H1 (cell line): ENCODE measurements at regions not wholly inside any gene's neighbourhood (a gene's known extent, or its start where the extent isn't known, plus 50 kb on each side); places are given as distances from the start of the nearest gene placed in this dataset.

Experiments
- CTCF ChIA-PET: fragments of 300-600 bp; sonication (Branson Sonifier 250); formaldehyde crosslinking; loops from one replicate; lab custom pipeline; 2021; ENCODE audit not compliant: partially characterized antibody; lab: Charles Lee
- POLR2A ChIA-PET: fragments of 300-600 bp; sonication (Branson Sonifier 250); formaldehyde crosslinking; loops from one replicate; lab custom pipeline; 2021; ENCODE audit warnings: inconsistent platforms; ENCODE audit not compliant: partially characterized antibody; lab: Charles Lee
- DNase-seq, 2 experiments: peaks; one replicate each; pipeline versions ENCODE4 v3.0.0 to v3.0.0-alpha.2; 2010 to 2022; ENCODE audit warnings: low spot score in 2 of 2, low read depth in 1 of 2, mixed read lengths in 1 of 2
- FAIRE-seq: peaks from 2 replicates; lab custom pipeline; 2011; peaks lifted over from hg19 to GRCh38; lab: Jason Lieb, UNC
- H2AFZ ChIP-seq: 2 replicates; pipeline ENCODE4 v1.8.1; 2012; ENCODE audit warnings: low read length, inconsistent platforms
- H2AK5ac ChIP-seq: 2 replicates; pipeline ENCODE4 v1.6.1; 2013; ENCODE audit warnings: low read depth, low read length
- H2BK120ac ChIP-seq: replicated peaks from 2 replicates; pipeline ENCODE3; 2013; ENCODE audit warnings: low read depth, low read length, inconsistent platforms
- H2BK12ac ChIP-seq: 2 replicates; pipeline ENCODE4 v1.6.1; 2013; ENCODE audit warnings: low read depth, low read length
- H2BK15ac ChIP-seq: 2 replicates; pipeline ENCODE4 v1.6.1; 2013; ENCODE audit warnings: low read length
- H2BK20ac ChIP-seq: 2 replicates; pipeline ENCODE4 v1.6.1; 2013; ENCODE audit warnings: low read length
- H2BK5ac ChIP-seq: 2 replicates; pipeline ENCODE4 v1.6.1; 2013; ENCODE audit warnings: low read depth, low read length
- H3K14ac ChIP-seq: 2 replicates; pipeline ENCODE4 v1.6.1; 2013; ENCODE audit warnings: inconsistent platforms; ENCODE audit not compliant: insufficient read length
- H3K18ac ChIP-seq: 2 replicates; pipeline ENCODE4 v1.6.1; 2013; ENCODE audit warnings: low read length; ENCODE audit errors: extremely low read depth
- H3K23ac ChIP-seq: 2 replicates; pipeline ENCODE4 v1.6.1; 2013; ENCODE audit warnings: inconsistent platforms; ENCODE audit not compliant: insufficient read length
- H3K23me2 ChIP-seq: 2 replicates; pipeline ENCODE4 v1.6.1; 2013; ENCODE audit warnings: low read depth, low read length
- H3K27ac ChIP-seq: 2 replicates; pipeline ENCODE4 v1.6.1; 2011; ENCODE audit warnings: low read depth, low read length, inconsistent platforms
- H3K27me3 ChIP-seq, 4 experiments: replicated peaks in 1 of 4; 1 replicate in 1 of 4; 2 replicates in 3 of 4; pipeline versions ENCODE4 v1.6.1 to v1.8.1; 2011 to 2013; ENCODE audit warnings: low read length in 3 of 4, mild to moderate bottlenecking in 3 of 4, inconsistent platforms in 2 of 4, mixed read lengths in 2 of 4, moderate library complexity in 1 of 4; ENCODE audit not compliant: control insufficient read depth in 3 of 4, insufficient read depth in 3 of 4; ENCODE audit errors: extremely low read depth in 1 of 4
- H3K36me3 ChIP-seq, 4 experiments: 2 replicates each; pipeline versions ENCODE4 v1.6.1 to v1.8.1; 2011 to 2013; ENCODE audit warnings: mild to moderate bottlenecking in 4 of 4, low read length in 3 of 4, moderate library complexity in 2 of 4, control low read depth in 1 of 4, inconsistent platforms in 1 of 4; ENCODE audit not compliant: insufficient read depth in 4 of 4, control insufficient read depth in 2 of 4
- H3K4ac ChIP-seq: replicated peaks from 2 replicates; pipeline ENCODE3; 2013; ENCODE audit warnings: low read length, low read depth, mixed read lengths, inconsistent platforms; ENCODE audit not compliant: insufficient read length
- H3K4me1 ChIP-seq, 4 experiments: replicated peaks in 1 of 4; 1 replicate in 1 of 4; 2 replicates in 3 of 4; pipeline versions ENCODE4 v1.6.1 to v1.8.1; 2011 to 2013; ENCODE audit warnings: low read length in 3 of 4, inconsistent platforms in 2 of 4, mixed read lengths in 1 of 4; ENCODE audit not compliant: insufficient read depth in 4 of 4, control insufficient read depth in 3 of 4
- H3K4me2 ChIP-seq, 2 experiments: 2 replicates each; pipeline versions ENCODE4 v1.6.1 to v1.8.1; 2011 to 2013; ENCODE audit warnings: low read depth in 2 of 2, low read length in 2 of 2, control low read depth in 1 of 2, inconsistent platforms in 1 of 2, mild to moderate bottlenecking in 1 of 2; ENCODE audit not compliant: insufficient read depth in 1 of 2
- H3K4me3 ChIP-seq, 4 experiments: fragments of 200-600, 300-600 bp in 1 of 4; sonication (generic), shearing (Covaris generic), sonication (Bioruptor Twin) in 1 of 4; 2 replicates each; pipeline versions ENCODE4 v1.5.1 to v1.8.1; 2011 to 2016; ENCODE audit warnings: low read length in 4 of 4, low read depth in 3 of 4, control low read depth in 2 of 4, inconsistent platforms in 2 of 4, mild to moderate bottlenecking in 2 of 4, mixed read lengths in 1 of 4, moderate library complexity in 1 of 4; ENCODE audit not compliant: insufficient read depth in 2 of 4; ENCODE audit errors: extremely low read depth in 1 of 4
- H3K56ac ChIP-seq: replicated peaks from 2 replicates; pipeline ENCODE3; 2013; ENCODE audit warnings: low read depth, mild to moderate bottlenecking, mixed read lengths, low read length, inconsistent platforms; ENCODE audit not compliant: insufficient read length
- H3K79me1 ChIP-seq: 2 replicates; pipeline ENCODE4 v1.6.1; 2013; ENCODE audit warnings: low read depth, low read length, control low read depth
- H3K79me2 ChIP-seq, 2 experiments: 2 replicates each; pipeline versions ENCODE4 v1.6.1 to v1.8.1; 2012 to 2013; ENCODE audit warnings: low read length in 2 of 2, mild to moderate bottlenecking in 2 of 2, inconsistent platforms in 1 of 2; ENCODE audit not compliant: insufficient read depth in 2 of 2, control insufficient read depth in 1 of 2
- H3K9ac ChIP-seq, 4 experiments: replicated peaks in 1 of 4; 1 replicate in 1 of 4; 2 replicates in 3 of 4; pipeline versions ENCODE4 v1.6.1 to v1.8.1; 2011 to 2013; ENCODE audit warnings: low read depth in 3 of 4, low read length in 3 of 4, control low read depth in 2 of 4, mild to moderate bottlenecking in 2 of 4, moderate library complexity in 2 of 4, inconsistent platforms in 1 of 4; ENCODE audit errors: extremely low read depth in 1 of 4
- H3K9me3 ChIP-seq, 2 experiments: 2 replicates each; pipeline versions ENCODE4 v1.6.1 to v1.8.1; 2012 to 2013; ENCODE audit warnings: mild to moderate bottlenecking in 2 of 2, moderate library complexity in 2 of 2, control low read depth in 1 of 2, inconsistent platforms in 1 of 2, low read depth in 1 of 2, low read length in 1 of 2, mixed read lengths in 1 of 2; ENCODE audit not compliant: insufficient read depth in 2 of 2
- H4K20me1 ChIP-seq, 2 experiments: replicated peaks in 1 of 2; 2 replicates each; pipeline versions ENCODE3 to v1.8.1; 2011 to 2013; ENCODE audit warnings: inconsistent platforms in 2 of 2, low read length in 2 of 2, mild to moderate bottlenecking in 1 of 2; ENCODE audit not compliant: insufficient read depth in 2 of 2, control insufficient read depth in 1 of 2
- H4K5ac ChIP-seq: 2 replicates; pipeline ENCODE4 v1.6.1; 2013; ENCODE audit warnings: low read length, low read depth, mixed read lengths, inconsistent platforms; ENCODE audit not compliant: insufficient read length
- H4K8ac ChIP-seq: 2 replicates; pipeline ENCODE4 v1.8.0; 2013; ENCODE audit warnings: mild to moderate bottlenecking, moderate library complexity, low read length, inconsistent platforms; ENCODE audit not compliant: insufficient read depth; ENCODE audit errors: extremely low read depth
- H4K91ac ChIP-seq: replicated peaks from 2 replicates; pipeline ENCODE3; 2013; ENCODE audit warnings: low read length, mixed read lengths, inconsistent platforms; ENCODE audit not compliant: insufficient read length
- CHD1 ChIP-seq: IDR thresholded peaks from 2 replicates; pipeline ENCODE4 v1.6.1; 2012; ENCODE audit warnings: low read depth, low read length, improper control_type of control experiment
- CHD2 ChIP-seq: IDR thresholded peaks from 2 replicates; pipeline ENCODE4 v1.6.1; 2012; ENCODE audit warnings: low read length, improper control_type of control experiment
- EGR1 ChIP-seq: IDR thresholded peaks from 2 replicates; pipeline ENCODE4 v1.6.1; 2011; ENCODE audit warnings: low read depth, low read length, borderline replicate concordance
- HDAC6 ChIP-seq: IDR thresholded peaks from one replicate; pipeline ENCODE4 v1.7.1; 2012; ENCODE audit warnings: low read depth, mild to moderate bottlenecking, inconsistent platforms, low read length, moderate library complexity
- JUN ChIP-seq: IDR thresholded peaks from 2 replicates; pipeline ENCODE4 v1.6.1; 2011; ENCODE audit warnings: low read depth, mild to moderate bottlenecking, improper control_type of control experiment, low read length
- POLR2AphosphoS5 ChIP-seq: IDR thresholded peaks from 2 replicates; pipeline ENCODE4 v1.6.1; 2011; ENCODE audit warnings: low read depth, low read length
- POU5F1 ChIP-seq: IDR thresholded peaks from 2 replicates; pipeline ENCODE4 v1.6.1; 2011; ENCODE audit warnings: low read depth, mild to moderate bottlenecking, low read length, moderate library complexity
- RBBP5 ChIP-seq: IDR thresholded peaks from 2 replicates; pipeline ENCODE4 v1.7.1; 2012; ENCODE audit warnings: low read depth, mild to moderate bottlenecking, inconsistent platforms, low read length, moderate library complexity, borderline replicate concordance
- SIRT6 ChIP-seq: IDR thresholded peaks from one replicate; pipeline ENCODE4 v1.7.1; 2012; ENCODE audit warnings: low read length, inconsistent platforms
- SIX5 ChIP-seq: IDR thresholded peaks from 2 replicates; pipeline ENCODE4 v1.6.1; 2011; ENCODE audit warnings: mild to moderate bottlenecking, low read depth, low read length
- SP2 ChIP-seq: IDR thresholded peaks from 2 replicates; pipeline ENCODE4 v1.6.1; 2012; ENCODE audit warnings: mild to moderate bottlenecking, low read length, inconsistent platforms
- SP4 ChIP-seq: IDR thresholded peaks from 2 replicates; pipeline ENCODE4 v1.6.1; 2012; ENCODE audit warnings: low read length, inconsistent platforms
- SUZ12 ChIP-seq: fragments of 200-600 bp; sonication (generic); IDR thresholded peaks from 2 replicates; pipeline ENCODE4 v1.6.1; 2012; ENCODE audit warnings: mild to moderate bottlenecking, inconsistent platforms, low read length, moderate library complexity, mixed read lengths
- USF2 ChIP-seq: IDR thresholded peaks from 2 replicates; pipeline ENCODE4 v1.6.1; 2011; ENCODE audit warnings: low read length, improper control_type of control experiment
- WGBS, 2 experiments: shearing (Covaris generic) in 1 of 2; methylation state at CpG; one replicate each; pipeline versions ENCODE4 v1.1.6 to v1.1.7; 2013 to 2015; ENCODE audit warnings: low lambda C conversion rate in 2 of 2, mixed read lengths in 2 of 2, inconsistent platforms in 1 of 2, low coverage in 1 of 2, missing lambda C conversion rate in 1 of 2; ENCODE audit not compliant: insufficient replicate concordance in 2 of 2, insufficient coverage in 1 of 2, insufficient read length in 1 of 2; ENCODE audit errors: extremely low coverage in 1 of 2, missing lambda C conversion rate in 1 of 2; 5-methylcytosine and 5-hydroxymethylcytosine counted together

- H3K4me3 ChIP-seq: no peak overlapping the region
- H3K23ac ChIP-seq: no peak overlapping the region
- H2AFZ ChIP-seq: 0 out of 2 replicates have a peak overlapping the region, but pooled peaks have one; percentile 35
- H3K79me1 ChIP-seq: no peaks in the 10 kb centered on the region
- no peak overlapping the region for H2BK120ac ChIP-seq
- H3K79me2 ChIP-seq: no peaks in the 10 kb centered on the region
- FAIRE-seq: no peak
- no peak overlapping the region for H3K56ac ChIP-seq
- H2BK12ac ChIP-seq: no peak overlapping the region
- H4K20me1 ChIP-seq: no peaks in the 10 kb centered on the region
- no peak overlapping the region for H3K14ac ChIP-seq
- no peaks in the 10 kb centered on the region; a peak in 1 of 7 replicates for H3K4me1 ChIP-seq
- H3K36me3 ChIP-seq: no peaks in the 10 kb centered on the region
- no peak overlapping the region for H3K9ac ChIP-seq
- ChIA-PET CTCF (interaction anchor here (0.5 to 1.5 kb wide), 3 partner anchors 10 to 169 kb away, joined by 3 to 5 read pairs (median 3); no protein-coding TSS in a partner anchor), POLR2A (interaction anchor here (0.8 to 1.1 kb wide), 2 partner anchors 8 to 11 kb away, joined by 3 to 6 read pairs; no protein-coding TSS in a partner anchor)
- H3K18ac ChIP-seq: no peak overlapping the region
- no peaks in the 10 kb centered on the region for H3K9me3 ChIP-seq
- no peak overlapping the region for H3K4me2 ChIP-seq
- H3K4ac ChIP-seq: no peak overlapping the region
- H4K8ac ChIP-seq: no peak overlapping the region
- no peak overlapping the region for H2AK5ac ChIP-seq
- H3K27me3 ChIP-seq: no peaks in the 10 kb centered on the region
- H4K5ac ChIP-seq: no peak overlapping the region
- 92% methylated on average over 5 of the region's 5 CpGs; no CpG with 5 or more reads in 1 of the 2 experiments for WGBS, 2 experiments
- no peak for DNase-seq
- H2BK5ac ChIP-seq: no peak overlapping the region
- no peak overlapping the region for H2BK20ac ChIP-seq
- no peak overlapping the region for H4K91ac ChIP-seq
- peaks cover 2% of the 10 kb centered on the region; the same call in 1 of the 2 replicates for H3K23me2 ChIP-seq
- no peak overlapping the region for H2BK15ac ChIP-seq
- no peak overlapping the region for H3K27ac ChIP-seq
- TF ChIP-seq SIRT6 (no peak), SIX5 (no peak), EGR1 (no peak), RBBP5 (no peak), USF2 (no peak), CHD1 (no peak), SUZ12 (no peak), HDAC6 (no peak), SP4 (no peak), CHD2 (no peak), JUN (no peak), SP2 (no peak), POU5F1 (no peak), POLR2AphosphoS5 (no peak)
These were observed 101.2 kb upstream of the EGLN3 start for GRCh38 chr14:34051966-34052657.
